Suprapubic skin (tissue), 4 donors: ENCODE measurements at regions not wholly inside any gene's neighbourhood (a gene's known extent, or its start where the extent isn't known, plus 50 kb on each side); places are given as distances from the start of the nearest gene placed in this dataset.

ENCODE experiments used
- DNase-seq, 2 donors: peaks; one replicate each; pipeline ENCODE4 v3.0.0-alpha.2; 2019; ENCODE audit warnings: low spot score in 2 of 2
- H3K27ac ChIP-seq: fragments of 200-600 bp; sonication (generic); one replicate; pipeline ENCODE4 v1.5.1; 2019
- H3K27me3 ChIP-seq: fragments of 200-600 bp; sonication (generic); one replicate; pipeline ENCODE4 v1.5.1; 2019
- H3K36me3 ChIP-seq: fragments of 200-600 bp; sonication (generic); one replicate; pipeline ENCODE4 v1.5.1; 2019
- H3K4me1 ChIP-seq: fragments of 200-600 bp; sonication (generic); one replicate; pipeline ENCODE4 v1.5.1; 2019
- H3K4me3 ChIP-seq: fragments of 200-600 bp; sonication (generic); one replicate; pipeline ENCODE4 v1.5.1; 2019; ENCODE audit warnings: mild to moderate bottlenecking
- H3K9me3 ChIP-seq: fragments of 200-600 bp; sonication (generic); one replicate; pipeline ENCODE4 v1.5.1; 2019
- CTCF ChIP-seq, 2 donors: fragments of 200-600 bp in 1 of 2; fragments of 450-650 bp in 1 of 2; sonication (generic) in 1 of 2; IDR thresholded peaks; one replicate each; pipeline ENCODE4 v1.5.1; 2016 to 2019; ENCODE audit warnings: antibody characterized with exemption in 2 of 2, mild to moderate bottlenecking in 1 of 2, moderate library complexity in 1 of 2
- EP300 ChIP-seq: sonication (generic); formaldehyde crosslinking; IDR thresholded peaks from one replicate; pipeline ENCODE4 v1.6.1; 2017; ENCODE audit warnings: antibody characterized with exemption
- POLR2A ChIP-seq, 2 donors: fragments of 450-650 bp; IDR thresholded peaks; one replicate each; pipeline ENCODE4 v1.6.1; 2017; ENCODE audit warnings: antibody characterized with exemption in 2 of 2, mild to moderate bottlenecking in 2 of 2, moderate library complexity in 2 of 2
- POLR2AphosphoS5 ChIP-seq, 3 donors: sonication (generic); formaldehyde crosslinking; IDR thresholded peaks; one replicate each; pipeline ENCODE4 v1.6.1; 2017; ENCODE audit warnings: antibody characterized with exemption in 3 of 3
- WGBS: methylation state at CpG from one replicate; pipeline ENCODE4 v1.1.5; 2018; 5-methylcytosine and 5-hydroxymethylcytosine counted together

- Histone ChIP-seq H3K9me3 (no peaks in the 10 kb centered on the region), H3K27me3 (no peaks in the 10 kb centered on the region), H3K27ac (no peak overlapping the region), H3K4me1 (peaks cover 4% of the 10 kb centered on the region), H3K36me3 (no peaks in the 10 kb centered on the region), H3K4me3 (no peak overlapping the region)
- TF ChIP-seq EP300, result no peak
- no peak for TF ChIP-seq POLR2AphosphoS5 (IDR thresholded peaks at IDR 0.05)
- TF ChIP-seq POLR2A (IDR thresholded peaks at IDR 0.05), result no peak
- TF ChIP-seq CTCF (IDR thresholded peaks at IDR 0.05), result no peak
- DNase-seq, result no peak
Observed at GRCh38 chr1:192873836-192874235, 65.0 kb downstream of the RGS2 start.

GRCh38 chr1:192876633-192877032 is 67.8 kb downstream of the RGS2 start:
- Histone ChIP-seq H3K4me3 (no peak overlapping the region), H3K4me1 (peaks cover 4% of the 10 kb centered on the region), H3K9me3 (no peaks in the 10 kb centered on the region), H3K27ac (no peak overlapping the region), H3K36me3 (no peaks in the 10 kb centered on the region), H3K27me3 (no peaks in the 10 kb centered on the region)
- no peak for DNase-seq
- 80% methylated on average over 1 of the region's 1 CpG for WGBS
- TF ChIP-seq CTCF (IDR thresholded peaks at IDR 0.05) (no peak), POLR2A (IDR thresholded peaks at IDR 0.05) (no peak), POLR2AphosphoS5 (IDR thresholded peaks at IDR 0.05) (no peak), EP300 (no peak)

GRCh38 chr1:192877283-192877886 is 68.5 kb downstream of the RGS2 start:
- peaks cover 4% of the 10 kb centered on the region for H3K4me1 ChIP-seq
- no peak overlapping the region for H3K4me3 ChIP-seq
- H3K36me3 ChIP-seq, result no peaks in the 10 kb centered on the region
- H3K27me3 ChIP-seq, result no peaks in the 10 kb centered on the region
- no peak for DNase-seq
- whole genome bisulfite sequencing, result 65% methylated on average over 2 of the region's 2 CpGs
- no peak overlapping the region for H3K27ac ChIP-seq
- TF ChIP-seq POLR2A (IDR thresholded peaks at IDR 0.05) (no peak), POLR2AphosphoS5 (IDR thresholded peaks at IDR 0.05) (no peak), EP300 (no peak), CTCF (IDR thresholded peaks at IDR 0.05) (no peak)
- no peaks in the 10 kb centered on the region for H3K9me3 ChIP-seq

- Histone ChIP-seq H3K27me3 (no peaks in the 10 kb centered on the region), H3K36me3 (no peaks in the 10 kb centered on the region), H3K9me3 (no peaks in the 10 kb centered on the region), H3K4me1 (peaks cover 4% of the 10 kb centered on the region), H3K4me3 (no peak overlapping the region), H3K27ac (no peak overlapping the region)
- TF ChIP-seq POLR2AphosphoS5 (IDR thresholded peaks at IDR 0.05) (no peak), POLR2A (IDR thresholded peaks at IDR 0.05) (no peak)
- whole genome bisulfite sequencing, result 20% methylated on average over 1 of the region's 1 CpG
- DNase-seq, result no peak
Observed at GRCh38 chr1:192878249-192878648, 69.4 kb downstream of the RGS2 start.

- no peaks in the 10 kb centered on the region for H3K27me3 ChIP-seq
- peaks cover 4% of the 10 kb centered on the region for H3K4me1 ChIP-seq
- no peak overlapping the region for H3K4me3 ChIP-seq
- DNase-seq, result no peak
- H3K9me3 ChIP-seq, result no peaks in the 10 kb centered on the region
- TF ChIP-seq POLR2AphosphoS5 (IDR thresholded peaks at IDR 0.05) (no peak), EP300 (no peak), POLR2A (IDR thresholded peaks at IDR 0.05) (no peak)
- no peaks in the 10 kb centered on the region for H3K36me3 ChIP-seq
- no peak overlapping the region for H3K27ac ChIP-seq
- WGBS, result 76% methylated on average over 1 of the region's 1 CpG
Observed at GRCh38 chr1:192879406-192879805, 70.6 kb downstream of the RGS2 start.

GRCh38 chr1:192880231-192880630 is 71.4 kb downstream of the RGS2 start:
- TF ChIP-seq EP300 (no peak), CTCF (IDR thresholded peaks at IDR 0.05) (no peak), POLR2AphosphoS5 (IDR thresholded peaks at IDR 0.05) (no peak), POLR2A (IDR thresholded peaks at IDR 0.05) (no peak)
- WGBS, result 86% methylated on average over 1 of the region's 1 CpG
- no peaks in the 10 kb centered on the region for H3K9me3 ChIP-seq
- peaks cover 4% of the 10 kb centered on the region for H3K4me1 ChIP-seq
- H3K4me3 ChIP-seq, result no peak overlapping the region
- no peak overlapping the region for H3K27ac ChIP-seq
- DNase-seq, result no peak
- H3K36me3 ChIP-seq, result no peaks in the 10 kb centered on the region
- no peaks in the 10 kb centered on the region for H3K27me3 ChIP-seq
